ENCODE measurements at regions not wholly inside any gene's neighbourhood (a gene's known extent, or its start where the extent isn't known, plus 50 kb on each side); places are given as distances from the start of the nearest gene placed in this dataset.
"Not testable (repeated sequence)": the region's sequence is repeated elsewhere in the genome, so short reads cannot be mapped to it uniquely, and the experiment has no call there.

DNA sequence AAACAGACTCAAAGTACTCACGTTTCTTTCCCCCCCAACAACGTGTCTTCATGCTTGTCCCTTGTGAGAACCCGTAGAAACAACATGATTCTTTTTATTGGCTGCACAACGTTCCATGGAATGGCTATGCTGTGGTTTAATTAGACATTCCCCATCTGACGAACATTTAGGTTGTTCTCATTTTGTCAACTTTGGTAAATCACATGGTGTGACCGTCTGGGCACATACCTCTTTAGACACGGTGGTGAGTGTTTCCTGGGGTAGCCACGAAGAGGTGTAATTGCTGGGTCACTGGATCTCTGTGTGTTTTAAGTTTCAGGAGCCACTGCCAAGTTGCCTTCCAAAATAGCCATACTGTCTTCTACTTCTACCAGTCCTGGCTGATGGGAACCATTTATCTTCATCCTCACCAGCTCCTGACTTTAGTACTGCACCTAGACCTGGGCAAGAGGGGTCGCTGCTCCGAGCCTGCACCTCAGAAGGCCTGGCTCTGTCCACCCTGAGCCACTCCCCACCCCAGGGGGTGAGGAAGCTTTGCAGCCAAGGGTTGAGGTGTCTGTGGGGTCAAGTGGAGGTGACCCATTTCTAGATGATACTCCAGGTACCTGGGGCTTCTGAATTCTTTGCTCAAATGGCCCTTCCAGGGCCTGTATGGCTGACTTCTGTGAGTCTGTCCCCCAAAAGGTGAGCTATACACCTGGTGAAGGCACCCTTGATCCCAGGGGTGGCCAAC, 84.7 kb downstream of the IRX5 start:
- in situ Hi-C loops (cut with HindIII; ENCODE audit: low sequenced_read_pairs), result no loop called here

GRCh38 chr16:55016515-55016914, 85.8 kb downstream of the IRX5 start:
- in situ Hi-C loops (cut with HindIII; ENCODE audit: low sequenced_read_pairs), result no loop called here

GRCh38 chr16:55017321-55017720, 86.7 kb downstream of the IRX5 start:
- in situ Hi-C loops (cut with HindIII; ENCODE audit: low sequenced_read_pairs), result no loop called here

- in situ Hi-C loops (cut with HindIII; ENCODE audit: low sequenced_read_pairs), result no loop called here
These were observed 88.2 kb downstream of the IRX5 start for GRCh38 chr16:55018881-55019280.

DNA sequence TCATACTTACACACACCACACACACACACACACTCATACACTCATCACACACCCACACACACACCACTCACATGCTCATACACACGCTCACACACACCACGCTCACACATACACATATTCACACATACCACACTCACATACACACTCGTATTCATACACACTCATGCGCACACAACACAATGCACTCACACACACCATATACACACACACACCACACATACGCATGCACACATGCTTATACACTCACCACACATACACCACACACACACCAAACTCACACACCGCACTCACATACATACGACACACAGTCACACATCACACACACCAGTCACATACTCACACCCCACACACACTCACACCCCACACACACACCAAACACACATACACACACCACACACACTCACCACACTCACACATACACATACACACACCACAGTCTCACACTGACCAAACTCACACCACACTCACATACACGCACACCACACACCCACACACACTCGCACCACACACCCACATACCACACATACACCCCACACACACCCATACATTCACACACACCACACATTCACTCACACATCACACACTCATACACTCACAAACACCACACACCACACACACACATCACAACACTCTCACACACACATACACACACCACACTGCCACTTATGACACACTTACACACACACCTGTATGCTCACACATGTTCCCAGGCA, 88.9 kb downstream of the IRX5 start:
- in situ Hi-C loops (cut with HindIII; ENCODE audit: low sequenced_read_pairs), result no loop called here

DNA sequence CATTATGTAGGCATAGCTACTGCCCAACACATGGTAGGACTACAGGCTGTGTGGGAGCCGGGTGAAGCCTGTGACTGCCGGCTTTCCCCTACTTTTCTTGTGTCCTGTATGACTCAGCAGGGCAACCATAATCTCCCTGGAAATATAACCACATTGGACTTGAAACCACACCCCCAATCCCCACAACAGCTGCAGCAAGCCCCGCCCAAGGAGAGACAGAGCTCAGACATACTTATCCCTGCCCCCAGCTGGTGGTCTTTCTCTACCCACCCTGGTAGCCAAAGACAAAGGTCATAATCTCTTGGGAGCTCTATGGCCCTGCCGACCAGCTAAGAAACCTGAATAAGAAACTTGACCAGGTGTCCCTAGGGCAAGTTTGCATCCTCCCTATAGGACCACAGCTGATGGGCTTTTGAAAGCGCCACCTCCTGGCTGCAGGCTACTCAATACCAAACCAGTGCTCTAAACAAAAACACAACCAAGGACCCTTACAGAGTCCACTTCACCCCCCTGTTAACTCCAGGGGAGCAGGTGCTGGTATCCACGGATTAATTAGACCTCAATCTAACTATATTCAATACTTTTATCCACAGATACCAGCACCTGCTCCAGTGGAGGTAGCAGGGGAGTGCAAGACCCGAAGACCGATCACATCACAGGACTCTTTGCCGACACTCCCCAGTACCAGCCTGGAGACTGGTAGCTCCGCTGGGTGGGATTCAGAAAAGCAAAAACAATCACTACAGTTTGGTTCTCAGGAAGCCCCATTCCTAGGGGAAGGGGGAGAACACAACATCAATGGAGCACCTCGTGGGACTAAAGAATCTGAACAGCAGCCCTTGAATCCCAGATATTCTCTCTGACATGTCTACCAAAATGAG, 91.2 kb downstream of the IRX5 start:
- in situ Hi-C loops (cut with HindIII; ENCODE audit: low sequenced_read_pairs), result no loop called here

DNA sequence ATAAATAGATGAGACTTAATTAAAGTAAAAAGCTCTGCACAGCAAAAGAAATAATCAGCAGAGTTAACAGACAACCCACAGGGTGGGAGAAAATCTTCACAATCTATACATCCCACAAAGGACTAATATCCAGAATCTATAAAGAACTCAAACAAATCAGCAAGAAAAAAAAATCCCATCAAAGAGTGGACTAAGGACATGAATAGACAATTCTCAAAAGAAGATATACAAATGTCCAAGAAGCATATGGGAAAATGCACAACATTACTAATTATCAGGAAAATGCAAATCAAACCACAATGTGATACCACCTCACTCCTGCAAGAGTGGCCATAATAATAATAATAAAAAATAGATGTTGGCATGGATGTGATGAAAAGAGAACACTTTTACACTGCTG, 96.6 kb downstream of the IRX5 start:
- in situ Hi-C loops (cut with HindIII; ENCODE audit: low sequenced_read_pairs), result not testable (repeated sequence)

- in situ Hi-C loops (cut with HindIII; ENCODE audit: low sequenced_read_pairs), result no loop called here
These were observed 98.8 kb downstream of the IRX5 start for GRCh38 chr16:55029509-55029908.

- in situ Hi-C loops (cut with HindIII; ENCODE audit: low sequenced_read_pairs), result no loop called here
These were observed 100.3 kb downstream of the IRX5 start for GRCh38 chr16:55030944-55031343.

DNA sequence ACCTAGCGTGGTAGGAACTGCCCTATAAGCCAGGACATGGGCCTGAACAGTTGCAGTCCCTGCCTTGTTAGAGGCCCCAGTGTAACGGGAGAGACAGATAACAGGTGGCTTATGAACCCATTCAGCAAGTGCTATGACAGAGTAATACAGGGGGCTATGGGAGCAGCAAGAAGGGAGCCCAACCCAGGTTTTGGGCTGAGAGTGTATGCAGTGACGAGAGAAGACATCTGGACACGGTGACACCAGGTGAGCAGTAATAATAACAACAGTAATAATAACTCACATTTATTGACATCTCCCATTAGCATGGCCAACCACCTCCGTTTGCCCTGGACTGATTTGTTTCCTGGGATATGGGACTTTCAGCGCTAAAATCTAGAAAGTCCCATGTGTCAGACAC, 100.8 kb downstream of the IRX5 start:
- in situ Hi-C loops (cut with HindIII; ENCODE audit: low sequenced_read_pairs), result no loop called here

GRCh38 chr16:55033225-55034156, 102.8 kb downstream of the IRX5 start:
- in situ Hi-C loops (cut with HindIII; ENCODE audit: low sequenced_read_pairs), result no loop called here

- in situ Hi-C loops (cut with HindIII; ENCODE audit: low sequenced_read_pairs), result no loop called here
These were observed 104.4 kb downstream of the IRX5 start for GRCh38 chr16:55035029-55035428.

DNA sequence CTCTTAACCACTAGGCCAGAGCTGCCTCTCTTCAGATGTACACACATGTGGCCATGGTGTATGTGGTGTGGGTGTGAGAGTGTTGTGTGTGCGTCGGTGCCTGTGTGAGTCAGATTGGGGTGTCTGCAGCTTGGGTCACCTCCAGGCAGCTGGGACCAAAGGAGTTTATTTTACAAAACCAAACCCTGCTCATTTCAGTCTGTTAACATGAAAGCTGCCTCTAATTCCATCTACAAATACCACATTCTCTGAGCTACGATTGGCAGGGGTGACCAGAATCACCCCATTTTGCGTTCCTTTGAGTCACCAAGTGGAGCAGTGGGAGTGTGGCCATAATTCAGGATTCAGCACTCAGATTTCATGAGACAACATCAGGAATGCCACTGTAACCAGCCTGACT, 105.3 kb downstream of the IRX5 start:
- in situ Hi-C loops (cut with HindIII; ENCODE audit: low sequenced_read_pairs), result no loop called here

DNA sequence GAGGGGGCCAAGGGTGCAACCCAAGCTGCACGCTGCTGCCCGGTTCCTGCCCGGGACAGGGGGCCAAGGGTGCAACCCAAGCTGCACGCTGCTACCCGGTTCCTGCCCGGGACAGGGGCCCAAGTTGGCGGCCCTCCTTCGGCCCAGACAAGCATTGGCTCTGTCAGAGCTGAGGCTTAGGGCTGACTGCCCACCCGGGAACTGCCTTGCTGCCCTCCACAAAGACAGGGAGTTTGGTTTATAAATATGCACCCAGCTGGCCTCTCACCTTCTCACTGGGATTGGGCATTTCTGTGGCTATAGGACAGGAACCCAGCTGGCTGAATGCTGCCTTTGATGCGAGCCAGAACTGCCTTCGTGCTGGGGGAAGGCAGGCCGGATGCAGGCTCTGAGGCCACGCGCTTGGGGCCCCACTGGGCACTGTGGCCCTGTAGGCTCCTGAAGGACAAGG, 105.7 kb downstream of the IRX5 start:
- in situ Hi-C loops (cut with HindIII; ENCODE audit: low sequenced_read_pairs), result no loop called here

DNA sequence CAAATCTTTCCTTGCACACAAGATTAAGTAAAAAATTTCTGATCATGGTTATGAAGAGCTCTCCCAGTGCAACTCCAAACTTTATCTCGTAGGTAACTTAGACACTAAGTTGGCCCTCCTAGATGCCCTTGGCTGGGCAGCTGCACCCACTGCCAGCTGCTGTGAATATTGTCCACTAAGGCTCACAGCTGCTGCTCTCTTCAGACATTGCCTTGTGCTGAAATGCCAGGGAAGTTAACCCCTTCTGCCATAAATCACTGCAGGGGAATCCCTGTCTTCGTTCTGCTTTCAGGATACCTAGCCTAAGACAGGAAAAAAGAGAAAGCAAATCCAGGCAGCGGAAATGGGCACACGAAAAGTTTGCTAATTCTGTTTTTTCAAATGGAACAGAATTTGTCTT, 106.4 kb downstream of the IRX5 start:
- in situ Hi-C loops (cut with HindIII; ENCODE audit: low sequenced_read_pairs), result no loop called here

DNA sequence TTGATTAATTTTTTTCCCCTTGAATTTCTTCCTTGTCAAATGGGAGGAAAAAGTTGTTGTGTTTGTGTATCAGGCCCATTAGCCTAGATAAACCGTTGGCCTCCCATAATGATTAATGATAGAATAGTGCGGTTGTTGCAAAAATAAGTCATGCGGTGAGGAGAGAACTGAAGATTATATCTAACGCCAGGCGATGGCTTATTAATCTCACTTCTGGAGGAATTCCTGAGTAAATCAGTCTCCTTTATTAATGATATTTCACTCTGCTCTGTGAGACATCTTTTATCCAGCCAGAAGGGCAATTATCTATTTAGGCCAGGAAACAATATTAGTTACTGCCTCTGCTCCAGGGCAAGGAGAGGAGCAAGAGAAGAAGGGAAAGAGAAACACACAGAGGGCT, 107.3 kb downstream of the IRX5 start:
- in situ Hi-C loops (cut with HindIII; ENCODE audit: low sequenced_read_pairs), result no loop called here

- in situ Hi-C loops (cut with HindIII; ENCODE audit: low sequenced_read_pairs), result no loop called here
These were observed 108.4 kb downstream of the IRX5 start for GRCh38 chr16:55039042-55039441.

DNA sequence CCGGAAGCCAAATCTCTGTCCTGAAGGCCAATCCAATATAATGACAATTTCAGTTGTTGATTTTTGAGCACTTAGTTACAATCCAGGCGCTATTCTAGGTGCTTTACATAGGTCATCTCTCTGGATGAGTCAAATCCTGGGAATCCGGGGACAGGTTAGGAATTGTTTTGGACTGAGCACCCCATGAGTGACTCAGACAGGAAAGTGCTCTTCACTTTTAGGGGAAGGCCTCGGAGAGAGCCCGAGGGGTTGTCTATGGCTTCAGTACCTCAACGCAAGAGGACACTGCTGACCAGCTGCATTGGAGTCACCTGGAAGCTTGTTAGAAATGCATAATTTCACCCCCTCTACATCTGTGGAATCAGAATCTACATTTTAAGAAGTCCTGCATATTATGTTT, 108.8 kb downstream of the IRX5 start:
- in situ Hi-C loops (cut with HindIII; ENCODE audit: low sequenced_read_pairs), result no loop called here

DNA sequence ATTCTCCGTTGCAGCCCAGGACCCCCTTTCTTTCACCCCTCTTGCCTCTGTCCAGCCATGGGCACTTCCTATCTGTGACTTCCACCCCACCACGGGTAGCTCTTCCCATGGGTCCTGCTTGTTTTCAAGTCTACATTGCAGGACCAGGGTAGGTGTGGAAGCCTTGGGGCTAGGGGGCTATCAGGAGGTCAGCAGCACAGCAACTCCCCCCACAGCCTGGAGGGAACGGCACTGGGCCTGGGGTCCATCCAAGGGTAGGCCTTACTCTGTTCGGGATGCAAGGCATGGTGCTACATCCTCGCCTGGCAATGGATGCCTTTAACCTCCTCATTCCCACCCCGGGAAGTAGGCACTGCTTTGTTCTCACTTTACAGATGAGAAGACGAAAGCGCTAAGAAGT, 109.3 kb downstream of the IRX5 start:
- in situ Hi-C loops (cut with HindIII; ENCODE audit: low sequenced_read_pairs), result no loop called here

- in situ Hi-C loops (cut with HindIII; ENCODE audit: low sequenced_read_pairs), result no loop called here
These were observed 109.9 kb downstream of the IRX5 start for GRCh38 chr16:55040366-55041086.

Data from DLD1 (cell line).